ENCODE measurements at regions not wholly inside any gene's neighbourhood (a gene's known extent, or its start where the extent isn't known, plus 50 kb on each side); places are given as distances from the start of the nearest gene placed in this dataset.

GRCh38 chr7:108825581-108825909 is 255.9 kb downstream of the DNAJB9 start:
- H3K9me3 Mint-ChIP-seq = no peaks in the 10 kb centered on the region
- POLR2A ChIA-PET = no interaction called here
- no peaks in the 10 kb centered on the region for H3K4me1 Mint-ChIP-seq
- H3K27me3 Mint-ChIP-seq = no peaks in the 10 kb centered on the region
- DNase-seq (no peak), ATAC-seq (ENCODE audit: low read depth) (no peak)
- no peak for TF ChIP-seq CTCF (IDR thresholded peaks at IDR 0.05)
- H3K27ac Mint-ChIP-seq = no peak overlapping the region
- CTCF ChIA-PET = no interaction called here
- H3K4me3 Mint-ChIP-seq = no peak overlapping the region
- H3K36me3 Mint-ChIP-seq (ENCODE audit: low read depth) = no peaks in the 10 kb centered on the region
- intact Hi-C loops (cut with micrococcal nuclease) = no loop called here

- no peaks in the 10 kb centered on the region for H3K36me3 Mint-ChIP-seq (ENCODE audit: low read depth)
- CTCF ChIA-PET = no interaction called here
- ATAC-seq (ENCODE audit: low read depth) (no peak), DNase-seq (no peak)
- POLR2A ChIA-PET = no interaction called here
- no peak overlapping the region for H3K4me3 Mint-ChIP-seq
- H3K4me1 Mint-ChIP-seq = no peaks in the 10 kb centered on the region
- intact Hi-C loops (cut with micrococcal nuclease) = no loop called here
- H3K27me3 Mint-ChIP-seq = no peaks in the 10 kb centered on the region
- peaks cover 8% of the 10 kb centered on the region for H3K9me3 Mint-ChIP-seq
- H3K27ac Mint-ChIP-seq = no peak overlapping the region
- TF ChIP-seq CTCF (IDR thresholded peaks at IDR 0.05) = no peak
Measured at GRCh38 chr7:108836256-108836655, 266.6 kb downstream of the DNAJB9 start.

- Mint-ChIP-seq H3K9me3 (peaks cover 8% of the 10 kb centered on the region), H3K4me3 (no peak overlapping the region), H3K27me3 (no peaks in the 10 kb centered on the region), H3K4me1 (no peaks in the 10 kb centered on the region), H3K27ac (no peak overlapping the region), H3K36me3 (ENCODE audit: low read depth) (no peaks in the 10 kb centered on the region)
- DNase-seq = no peak
- no peak for TF ChIP-seq CTCF (IDR thresholded peaks at IDR 0.05)
- no peak for ATAC-seq (ENCODE audit: low read depth)
- intact Hi-C loops (cut with micrococcal nuclease) = no loop called here
- ChIA-PET POLR2A (no interaction called here), CTCF (no interaction called here)
Measured at GRCh38 chr7:108838198-108838597, 268.5 kb downstream of the DNAJB9 start.

- Mint-ChIP-seq H3K4me1 (no peaks in the 10 kb centered on the region), H3K36me3 (ENCODE audit: low read depth) (no peaks in the 10 kb centered on the region), H3K9me3 (peaks cover 5% of the 10 kb centered on the region), H3K27ac (no peak overlapping the region), H3K27me3 (no peaks in the 10 kb centered on the region), H3K4me3 (no peak overlapping the region)
- ChIA-PET CTCF (no interaction called here), POLR2A (no interaction called here)
- ATAC-seq (ENCODE audit: low read depth) (no peak), DNase-seq (no peak)
- TF ChIP-seq CTCF (IDR thresholded peaks at IDR 0.05) = no peak
- intact Hi-C loops (cut with micrococcal nuclease) = no loop called here
Measured at GRCh38 chr7:108839076-108839475, 269.4 kb downstream of the DNAJB9 start.

DNA sequence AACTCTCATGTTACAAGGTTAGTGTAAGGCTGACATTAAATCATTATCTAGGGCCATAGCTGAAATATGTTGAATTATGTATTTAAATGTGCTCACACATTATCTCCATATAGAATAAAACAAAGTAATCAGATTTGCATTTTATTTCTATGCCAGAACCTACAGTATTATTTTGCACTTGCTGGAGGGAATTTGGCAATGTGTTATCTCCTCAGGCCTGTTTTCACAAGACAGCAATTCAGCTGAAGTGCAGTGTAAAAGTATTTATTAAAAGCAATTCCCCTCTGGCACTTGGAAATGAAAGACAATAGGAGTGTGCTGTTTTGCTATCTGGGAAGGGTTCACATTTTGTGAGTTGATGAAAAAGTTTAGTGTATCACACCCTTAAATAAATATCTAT is 276.3 kb downstream of the DNAJB9 start:
- H3K4me3 Mint-ChIP-seq = no peak overlapping the region
- no peaks in the 10 kb centered on the region for H3K9me3 Mint-ChIP-seq
- DNase-seq = no peak
- intact Hi-C loops (cut with micrococcal nuclease) = no loop called here
- CTCF ChIA-PET = no interaction called here
- no peak overlapping the region for H3K27ac Mint-ChIP-seq
- no peaks in the 10 kb centered on the region for H3K36me3 Mint-ChIP-seq (ENCODE audit: low read depth)
- no peaks in the 10 kb centered on the region for H3K4me1 Mint-ChIP-seq
- POLR2A ChIA-PET = no interaction called here
- no peak for ATAC-seq (ENCODE audit: low read depth)
- no peak for TF ChIP-seq CTCF (IDR thresholded peaks at IDR 0.05)
- H3K27me3 Mint-ChIP-seq = no peaks in the 10 kb centered on the region
